Kidney (tissue), 13 donors: ENCODE measurements at regions not wholly inside any gene's neighbourhood (a gene's known extent, or its start where the extent isn't known, plus 50 kb on each side); places are given as distances from the start of the nearest gene placed in this dataset.

ENCODE experiments used
- DNase-seq, 5 donors: peaks; one replicate each; pipeline ENCODE4 v3.0.0-alpha.2; 2013 to 2020
- FAIRE-seq: peaks from 2 replicates; lab custom pipeline; 2012; peaks lifted over from hg19 to GRCh38; lab: Jason Lieb, UNC
- H3K27ac ChIP-seq, 2 donors: one replicate each; pipeline ENCODE4 v1.7.0; 2013; ENCODE audit warnings: low read depth in 2 of 2, low read length in 2 of 2, inconsistent platforms in 1 of 2
- H3K27me3 ChIP-seq: one replicate; pipeline ENCODE4 v1.7.1; 2013; ENCODE audit warnings: low read length, inconsistent platforms; ENCODE audit not compliant: control insufficient read depth, insufficient read depth
- H3K36me3 ChIP-seq, 3 donors: one replicate each; pipeline versions ENCODE4 v1.7.0 to v1.7.1; 2013; ENCODE audit warnings: low read length in 3 of 3, control low read depth in 1 of 3, inconsistent platforms in 1 of 3; ENCODE audit not compliant: insufficient read depth in 3 of 3, control insufficient read depth in 2 of 3
- H3K4me1 ChIP-seq, 3 donors: one replicate each; pipeline versions ENCODE4 v1.7.0 to v1.7.1; 2013; ENCODE audit warnings: low read length in 3 of 3, inconsistent platforms in 1 of 3, low read depth in 1 of 3; ENCODE audit not compliant: control insufficient read depth in 2 of 3, insufficient read depth in 2 of 3
- H3K4me3 ChIP-seq, 3 donors: one replicate each; pipeline versions ENCODE4 v1.7.0 to v1.8.1; 2013; ENCODE audit warnings: low read length in 3 of 3, control low read depth in 1 of 3, inconsistent platforms in 1 of 3
- H3K9ac ChIP-seq, 3 donors: one replicate each; pipeline versions ENCODE4 v1.7.0 to v1.7.1; 2013; ENCODE audit warnings: low read length in 3 of 3, control low read depth in 1 of 3, inconsistent platforms in 1 of 3
- H3K9me3 ChIP-seq, 3 donors: one replicate each; pipeline versions ENCODE4 v1.7.0 to v1.7.1; 2013; ENCODE audit warnings: low read length in 3 of 3, control low read depth in 1 of 3, inconsistent platforms in 1 of 3; ENCODE audit not compliant: control insufficient read depth in 2 of 3, insufficient read depth in 1 of 3
- intact Hi-C: fragments of 100-400 bp; cut with DNase I; formaldehyde crosslinking; loops from one replicate; pipeline ENCODE4 v1.11.1; 2022
- TF ChIP-seq, protein P1 (sequence below): IDR thresholded peaks from 3 replicates; pipeline ENCODE4 v1.5.1; 2012; ENCODE audit warnings: mild to moderate bottlenecking, moderate library complexity, borderline replicate concordance; ENCODE audit not compliant: insufficient read depth; ENCODE audit errors: extremely low read depth
- donor health status: control.
- donor health status: control.
- donor health status: control.
- donor health status: control.
- donor health status: control.
- donor health status: DM: yes; HTN: yes; CAD: no.
- donor health status: Normal renal cell carcinoma (clear cell type).

DNA sequence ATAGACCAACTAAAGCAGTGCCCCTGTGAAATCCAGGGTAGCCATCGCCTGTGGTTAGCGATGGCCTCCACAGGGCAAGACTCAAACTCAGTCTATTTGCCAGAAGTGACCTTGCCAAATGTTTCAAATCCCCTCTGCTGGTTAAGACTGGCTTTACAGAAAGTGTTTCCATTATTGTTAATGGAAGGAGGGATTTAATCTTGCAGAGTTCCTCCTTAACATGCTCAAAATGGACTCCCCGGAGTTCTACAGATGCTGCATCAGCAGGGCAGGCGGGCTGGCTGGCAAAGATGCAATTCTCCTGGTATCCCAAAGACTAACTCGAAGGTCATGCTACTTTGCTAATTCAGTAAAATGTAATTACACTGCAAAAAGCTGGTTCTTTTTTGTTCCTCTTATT, 313.0 kb upstream of the SLC7A11 start:
- Histone ChIP-seq H3K9ac (no peak overlapping the region), H3K36me3 (no peaks in the 10 kb centered on the region), H3K4me1 (no peaks in the 10 kb centered on the region), H3K4me3 (no peak overlapping the region), H3K27ac (no peak overlapping the region), H3K9me3 (no peaks in the 10 kb centered on the region), H3K27me3 (no peaks in the 10 kb centered on the region)
- intact Hi-C loops, result no loop called here
- FAIRE-seq (no peak), DNase-seq (no peak)
- TF ChIP-seq, protein P1, sequence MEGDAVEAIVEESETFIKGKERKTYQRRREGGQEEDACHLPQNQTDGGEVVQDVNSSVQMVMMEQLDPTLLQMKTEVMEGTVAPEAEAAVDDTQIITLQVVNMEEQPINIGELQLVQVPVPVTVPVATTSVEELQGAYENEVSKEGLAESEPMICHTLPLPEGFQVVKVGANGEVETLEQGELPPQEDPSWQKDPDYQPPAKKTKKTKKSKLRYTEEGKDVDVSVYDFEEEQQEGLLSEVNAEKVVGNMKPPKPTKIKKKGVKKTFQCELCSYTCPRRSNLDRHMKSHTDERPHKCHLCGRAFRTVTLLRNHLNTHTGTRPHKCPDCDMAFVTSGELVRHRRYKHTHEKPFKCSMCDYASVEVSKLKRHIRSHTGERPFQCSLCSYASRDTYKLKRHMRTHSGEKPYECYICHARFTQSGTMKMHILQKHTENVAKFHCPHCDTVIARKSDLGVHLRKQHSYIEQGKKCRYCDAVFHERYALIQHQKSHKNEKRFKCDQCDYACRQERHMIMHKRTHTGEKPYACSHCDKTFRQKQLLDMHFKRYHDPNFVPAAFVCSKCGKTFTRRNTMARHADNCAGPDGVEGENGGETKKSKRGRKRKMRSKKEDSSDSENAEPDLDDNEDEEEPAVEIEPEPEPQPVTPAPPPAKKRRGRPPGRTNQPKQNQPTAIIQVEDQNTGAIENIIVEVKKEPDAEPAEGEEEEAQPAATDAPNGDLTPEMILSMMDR, result no peak

DNA sequence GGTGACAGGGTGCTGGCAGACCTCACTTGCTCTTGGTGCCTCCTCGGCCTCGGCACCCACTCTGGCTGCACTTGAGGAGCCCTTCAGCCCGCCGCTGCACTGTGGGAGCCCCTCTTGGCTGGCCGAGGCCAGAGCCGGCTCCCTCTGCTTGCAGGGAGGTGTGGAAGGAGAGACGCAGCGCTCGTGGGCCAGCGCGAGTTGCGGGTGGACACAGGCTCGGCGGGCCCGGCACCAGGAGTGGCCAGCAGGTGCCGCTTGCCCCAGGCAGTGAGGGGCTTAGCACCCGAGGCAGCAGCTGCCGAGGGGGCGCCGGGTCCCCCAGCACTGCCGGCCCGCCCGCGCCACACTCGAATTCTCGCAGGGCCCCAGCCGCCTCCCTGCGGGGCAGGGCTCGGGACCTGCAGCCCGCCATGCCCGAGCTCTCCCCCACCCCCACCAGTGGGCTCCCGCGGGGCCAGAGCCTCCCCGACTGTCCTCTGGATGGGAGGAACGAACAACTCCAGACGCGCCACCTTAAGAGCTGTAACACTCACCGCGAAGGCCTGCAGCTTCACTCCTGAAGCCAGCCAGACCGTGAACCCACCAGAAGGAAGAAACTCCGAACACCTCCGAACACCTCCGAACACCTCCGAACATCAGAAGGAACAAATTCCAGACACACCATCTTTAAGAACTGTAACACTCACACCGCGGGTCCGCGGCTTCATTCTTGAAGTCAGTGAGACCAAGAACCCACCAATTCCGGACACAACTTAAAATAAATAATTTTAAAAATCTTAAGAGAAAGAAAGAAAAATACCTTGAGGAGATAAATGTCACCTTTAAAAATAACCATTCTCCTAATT, 311.1 kb upstream of the SLC7A11 start:
- H3K4me3 ChIP-seq, result no peak overlapping the region
- H3K27me3 ChIP-seq, result no peaks in the 10 kb centered on the region
- intact Hi-C loops, result no loop called here
- TF ChIP-seq, protein P1, result no peak
- no peak overlapping the region for H3K9ac ChIP-seq
- H3K27ac ChIP-seq, result no peak overlapping the region
- H3K4me1 ChIP-seq, result no peaks in the 10 kb centered on the region
- H3K36me3 ChIP-seq, result no peaks in the 10 kb centered on the region
- FAIRE-seq (no peak), DNase-seq (peak in 1 of 5 donors; percentile 62)
- no peaks in the 10 kb centered on the region for H3K9me3 ChIP-seq

DNA sequence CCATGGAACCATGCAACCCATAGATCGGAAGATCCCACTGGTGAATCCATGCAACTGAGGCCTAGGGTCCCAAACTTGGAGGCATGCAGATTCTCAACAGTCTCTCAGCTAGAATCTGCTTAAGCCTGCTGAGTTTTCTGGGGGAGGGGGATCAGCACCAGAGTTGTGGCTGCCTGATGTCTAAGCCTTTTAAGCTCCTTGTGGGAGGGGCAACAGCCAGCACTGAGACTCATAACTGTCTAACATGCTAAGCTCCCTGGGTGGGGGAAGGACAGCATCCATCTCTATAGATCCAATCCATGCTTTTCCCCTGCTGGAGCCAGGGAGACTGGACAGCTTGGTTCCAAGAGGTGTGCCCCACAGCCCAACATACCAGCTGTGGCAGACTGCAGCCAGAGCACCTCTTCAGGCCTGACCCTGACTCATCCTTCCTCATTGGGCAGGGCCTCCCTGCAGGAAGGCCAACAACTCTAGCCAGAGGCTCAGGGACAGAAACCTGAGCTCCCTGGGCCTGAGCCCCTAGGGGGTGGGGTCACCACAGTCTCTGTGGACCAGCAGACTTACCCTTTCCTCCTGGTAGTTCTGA, 300.1 kb upstream of the SLC7A11 start:
- DNase-seq (no peak), FAIRE-seq (no peak)
- TF ChIP-seq, protein P1, result no peak
- Histone ChIP-seq H3K27me3 (no peaks in the 10 kb centered on the region), H3K9me3 (no peaks in the 10 kb centered on the region), H3K9ac (no peak overlapping the region), H3K27ac (no peak overlapping the region), H3K4me3 (no peak overlapping the region), H3K36me3 (no peaks in the 10 kb centered on the region), H3K4me1 (no peaks in the 10 kb centered on the region)
- intact Hi-C loops, result no loop called here
